Stimulated activated CD4-positive, alpha-beta T cell treated with anti-CD3 and anti-CD28 coated beads, Interleukin-1b, Interleukin-23, amount 100 ng/mL, for 48 hours (primary cell): ENCODE measurements at regions not wholly inside any gene's neighbourhood (a gene's known extent, or its start where the extent isn't known, plus 50 kb on each side); places are given as distances from the start of the nearest gene placed in this dataset.

Source experiments
- DNase-seq: peaks from one replicate; pipeline ENCODE4 v3.0.0-alpha.2; 2020

GRCh38 chr2:20110383-20110782 lies 59.0 kb upstream of the LAPTM4A start:
- DNase-seq, result no peak

GRCh38 chr2:20108655-20109396 lies 57.4 kb upstream of the LAPTM4A start:
- DNase-seq, result no peak

DNA sequence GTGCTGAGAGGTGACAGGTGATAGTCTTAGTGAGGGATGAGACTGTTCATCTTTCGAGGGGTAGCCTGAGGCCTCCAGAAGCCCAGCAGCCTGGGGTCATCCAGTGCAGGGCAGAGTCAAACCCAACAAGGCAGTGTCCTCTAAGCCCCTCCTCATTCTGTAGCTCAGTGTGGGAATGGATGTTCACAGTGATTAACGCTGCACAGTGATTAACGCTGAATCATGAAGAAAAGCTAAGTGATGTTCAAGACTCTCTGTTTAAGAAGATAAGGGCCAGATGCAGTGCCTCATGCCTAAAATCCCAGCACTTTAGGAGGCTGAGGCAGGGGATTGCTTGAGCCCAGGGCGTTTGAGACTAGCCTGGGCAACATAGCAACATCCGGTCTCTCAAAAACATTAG lies 56.3 kb upstream of the LAPTM4A start:
- DNase-seq, result no peak

- DNase-seq, result no peak
Observed at GRCh38 chr2:20107352-20107751, 55.9 kb upstream of the LAPTM4A start.

GRCh38 chr2:20106746-20107145 lies 55.3 kb upstream of the LAPTM4A start:
- peak; percentile 25 for DNase-seq

DNA sequence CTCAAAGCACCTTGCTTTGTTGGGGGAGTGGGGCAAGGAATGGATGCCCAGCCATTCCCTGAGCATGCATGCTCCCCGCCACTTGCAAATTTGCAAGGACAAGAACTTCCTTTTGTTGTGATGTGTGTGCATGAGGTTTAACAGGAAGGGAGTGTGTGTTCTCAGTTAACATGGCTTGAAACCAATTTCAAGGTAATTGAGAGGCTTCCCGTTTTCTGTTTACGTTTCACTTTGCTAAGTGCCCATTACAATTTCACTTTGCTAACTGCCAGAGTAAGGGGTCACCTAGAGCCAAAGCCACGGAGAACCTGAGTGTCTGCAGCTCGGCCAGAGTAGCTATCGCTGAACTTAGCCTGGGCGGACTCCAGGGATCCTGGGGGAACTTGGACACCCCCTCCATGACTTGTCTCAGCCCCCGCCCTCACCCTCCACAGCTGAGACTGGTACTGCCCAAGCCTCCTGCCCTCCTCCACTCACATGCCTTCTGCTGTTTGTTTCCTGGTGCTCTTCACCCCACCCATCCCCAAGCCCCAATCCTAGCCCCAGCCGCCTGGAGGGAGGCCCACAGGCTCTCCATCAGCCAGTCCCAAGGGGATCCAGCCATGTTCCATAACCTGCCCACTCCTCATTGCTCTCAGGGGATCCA lies 53.6 kb upstream of the LAPTM4A start:
- no peak for DNase-seq

- no peak for DNase-seq
Observed at GRCh38 chr2:20103530-20103929, 52.1 kb upstream of the LAPTM4A start.
